ENCODE measurements at regions not wholly inside any gene's neighbourhood (a gene's known extent, or its start where the extent isn't known, plus 50 kb on each side); places are given as distances from the start of the nearest gene placed in this dataset.
"Not testable (repeated sequence)": the region's sequence is repeated elsewhere in the genome, so short reads cannot be mapped to it uniquely, and the experiment has no call there.

- DNase-seq, result no peak
Observed at GRCh38 chr7:140283472-140283871, 106.7 kb upstream of the KDM7A start.

- no peak for DNase-seq
Observed at GRCh38 chr7:140281960-140282359, 105.2 kb upstream of the KDM7A start.

GRCh38 chr7:140281255-140281654, 104.5 kb upstream of the KDM7A start:
- DNase-seq, result no peak

DNA sequence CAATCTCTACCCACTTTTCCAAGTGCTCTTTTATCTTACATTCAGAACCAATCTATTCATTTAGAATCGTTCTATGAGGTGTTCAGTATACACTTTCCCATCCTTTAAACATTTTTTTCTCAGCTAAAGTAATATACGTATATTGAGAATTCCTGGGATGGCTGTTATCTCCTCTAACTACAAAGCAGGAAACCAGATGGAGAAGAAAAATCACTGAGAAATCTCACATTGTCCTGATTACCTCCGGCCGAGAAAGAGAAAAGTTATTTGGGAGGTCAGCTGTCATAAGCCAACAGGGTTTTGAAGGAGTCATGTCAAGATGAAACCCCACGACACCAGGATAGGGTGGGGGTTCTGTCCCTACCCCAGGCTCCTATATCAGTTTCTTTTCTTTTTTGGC, 99.2 kb upstream of the KDM7A start:
- DNase-seq, result no peak

- DNase-seq, result peak; percentile 70
Observed at GRCh38 chr7:140275069-140275965, 98.5 kb upstream of the KDM7A start.

DNA sequence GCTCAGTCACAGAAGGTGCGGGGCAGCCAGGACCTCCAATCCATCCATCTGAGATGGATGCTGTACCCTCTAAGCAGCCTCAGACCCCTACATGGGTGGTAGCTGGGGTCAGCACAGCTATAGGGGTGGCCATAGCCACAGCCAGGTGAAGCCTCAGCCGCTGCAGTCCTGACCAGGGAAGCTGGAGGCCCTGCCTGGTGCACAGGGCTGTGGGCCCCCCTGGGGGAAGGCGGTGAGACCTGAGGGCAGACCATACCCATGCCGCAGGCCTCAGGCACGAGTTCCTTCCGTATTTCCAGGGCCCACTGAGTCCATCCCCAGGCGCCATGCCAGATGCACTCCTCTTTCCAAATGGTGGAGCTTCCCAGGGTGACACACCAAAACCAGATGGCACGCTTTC, 96.6 kb upstream of the KDM7A start:
- no peak for DNase-seq

- not testable (repeated sequence) for DNase-seq
Observed at GRCh38 chr7:140271643-140271968, 94.8 kb upstream of the KDM7A start.

DNA sequence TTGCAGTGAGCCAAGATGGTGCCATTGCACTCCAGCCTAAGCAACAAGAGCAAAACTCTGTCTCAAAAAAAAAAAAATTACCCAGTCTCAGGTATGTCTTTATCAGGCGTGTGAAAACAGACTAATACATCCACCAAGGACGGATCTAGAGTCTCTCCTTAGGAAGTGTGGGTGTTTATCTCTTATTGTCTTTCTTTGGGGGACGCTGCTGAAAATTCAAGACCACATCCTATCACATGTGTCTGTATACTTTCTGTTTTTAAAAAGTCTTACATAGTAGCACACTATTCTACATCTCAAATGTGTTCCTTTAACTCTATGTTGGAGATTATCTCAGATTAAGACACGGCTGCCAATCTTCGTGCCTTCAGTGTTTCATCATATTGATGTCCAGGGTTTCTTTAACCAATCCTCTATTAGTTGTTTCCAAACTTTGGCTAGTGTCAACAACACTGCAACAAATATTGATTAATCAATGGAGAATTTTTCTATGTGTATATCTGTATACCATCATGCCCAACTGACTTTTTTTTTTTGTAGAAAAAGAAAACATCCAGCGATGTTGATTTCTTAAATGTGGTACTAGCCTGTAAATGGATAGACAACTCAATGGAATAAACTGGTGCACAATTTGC, 92.3 kb upstream of the KDM7A start:
- no peak for DNase-seq

DNA sequence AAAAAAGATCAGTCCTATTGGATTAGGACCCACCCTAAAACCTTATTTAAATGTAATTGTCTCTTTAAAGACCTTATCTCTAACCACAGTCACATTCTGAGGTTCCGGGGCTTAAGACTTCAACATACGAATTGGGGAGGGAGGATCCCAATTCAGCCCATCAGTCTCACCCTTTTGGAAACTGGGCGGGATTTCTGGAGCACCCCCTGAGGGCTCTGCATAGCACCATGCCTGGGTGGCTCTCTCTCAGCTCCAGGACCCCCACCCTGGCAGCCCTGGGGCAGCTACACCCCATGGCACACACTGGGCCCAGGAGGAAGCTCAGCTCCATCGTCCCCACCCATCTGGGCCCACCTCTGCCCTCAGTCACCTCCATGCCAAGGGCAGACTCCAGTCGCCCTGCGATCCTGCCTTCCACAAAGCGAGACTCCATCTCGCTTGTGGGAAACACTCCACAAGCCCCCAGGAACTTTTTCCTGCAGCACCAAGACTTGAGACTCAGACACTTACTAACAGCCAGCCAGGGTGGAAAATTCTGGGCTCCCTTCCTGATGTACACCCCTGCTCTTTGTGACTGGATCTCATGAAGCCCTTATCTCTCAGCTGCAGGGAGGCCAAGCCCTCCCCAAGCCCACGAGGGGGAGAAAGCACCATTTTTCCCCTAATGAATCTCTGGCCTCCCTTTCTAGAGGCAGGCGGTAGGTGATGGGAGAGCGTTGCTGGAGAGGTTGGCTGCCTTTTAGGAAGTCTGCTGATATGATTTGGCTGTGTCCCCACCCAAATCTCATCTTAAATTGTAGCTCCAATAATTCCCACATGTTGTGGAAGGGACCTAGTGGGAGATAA, 90.8 kb upstream of the KDM7A start:
- no peak for DNase-seq

GRCh38 chr7:140263277-140263676, 86.5 kb upstream of the KDM7A start:
- no peak for DNase-seq

DNA sequence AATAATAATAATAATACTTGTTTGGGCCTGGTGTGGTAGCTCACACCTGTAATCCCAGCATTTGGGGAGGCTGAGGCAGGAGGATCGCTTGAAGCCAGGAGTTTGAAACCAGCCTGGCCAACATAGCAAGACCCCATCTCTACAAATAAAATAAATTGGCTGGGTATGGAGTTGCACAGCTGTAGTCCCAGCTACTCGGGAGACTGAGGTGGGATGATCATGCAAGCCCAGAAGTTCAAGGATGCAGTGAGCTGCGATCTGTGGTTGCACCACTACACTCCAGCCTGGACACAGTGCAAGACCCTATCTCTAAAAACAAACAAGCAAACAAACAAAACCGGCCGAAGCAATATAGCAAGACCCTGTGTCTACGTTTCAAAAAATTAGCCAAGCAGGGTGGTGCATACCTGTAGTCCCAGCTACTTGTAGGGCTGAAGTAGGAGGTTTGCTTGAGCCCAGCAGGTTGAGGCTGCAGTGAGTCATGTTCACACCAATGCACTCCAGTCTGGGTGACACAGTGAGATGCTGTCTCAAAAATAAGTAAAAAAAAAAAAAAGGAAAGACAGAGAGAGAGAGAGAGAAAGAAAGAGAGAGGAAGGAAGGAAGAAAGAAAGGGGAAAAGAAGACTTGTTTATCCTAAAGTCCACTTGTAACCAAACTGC, 85.6 kb upstream of the KDM7A start:
- no peak for DNase-seq

DNA sequence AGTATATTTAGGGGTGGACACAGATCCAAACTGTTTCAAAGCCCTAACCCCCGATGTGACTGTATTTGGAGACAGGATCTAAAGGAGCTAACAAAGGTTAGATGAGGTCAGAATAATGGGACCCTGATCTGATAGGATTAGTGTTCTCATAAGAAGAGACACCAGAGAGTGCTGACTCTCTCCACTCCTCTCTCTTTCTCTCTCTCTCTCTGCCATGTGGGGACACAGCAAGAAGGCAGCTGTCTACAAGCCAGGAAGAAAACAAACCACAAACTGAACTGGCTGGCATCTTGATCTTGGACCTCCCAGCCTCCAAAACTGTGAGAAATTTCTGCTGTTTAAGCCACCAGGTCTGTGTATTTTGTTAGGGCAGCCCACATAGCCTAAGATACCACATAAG, 84.7 kb upstream of the KDM7A start:
- DNase-seq, result no peak

GRCh38 chr7:140261105-140261486, 84.3 kb upstream of the KDM7A start:
- no peak for DNase-seq

- peak; percentile 30 for DNase-seq
Observed at GRCh38 chr7:140260352-140261104, 83.7 kb upstream of the KDM7A start.

DNA sequence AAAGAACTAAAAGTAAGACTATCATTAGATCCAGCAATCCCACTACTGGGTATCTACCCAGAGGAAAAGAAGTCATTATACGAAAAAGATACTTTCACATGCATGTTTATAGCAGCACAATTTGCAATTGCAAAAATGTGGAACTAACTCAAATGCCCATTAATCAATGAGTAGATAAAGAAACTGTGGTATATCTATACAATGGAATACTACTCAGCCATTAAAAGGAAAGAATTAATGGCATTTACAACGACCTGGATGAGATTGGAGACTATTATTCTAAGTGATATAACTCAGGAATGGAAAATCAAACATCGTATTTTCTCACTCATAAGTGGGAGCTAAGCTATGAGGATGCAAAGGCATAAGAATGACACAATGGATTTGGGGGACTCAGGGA, 80.5 kb upstream of the KDM7A start:
- not testable (repeated sequence) for DNase-seq

DNA sequence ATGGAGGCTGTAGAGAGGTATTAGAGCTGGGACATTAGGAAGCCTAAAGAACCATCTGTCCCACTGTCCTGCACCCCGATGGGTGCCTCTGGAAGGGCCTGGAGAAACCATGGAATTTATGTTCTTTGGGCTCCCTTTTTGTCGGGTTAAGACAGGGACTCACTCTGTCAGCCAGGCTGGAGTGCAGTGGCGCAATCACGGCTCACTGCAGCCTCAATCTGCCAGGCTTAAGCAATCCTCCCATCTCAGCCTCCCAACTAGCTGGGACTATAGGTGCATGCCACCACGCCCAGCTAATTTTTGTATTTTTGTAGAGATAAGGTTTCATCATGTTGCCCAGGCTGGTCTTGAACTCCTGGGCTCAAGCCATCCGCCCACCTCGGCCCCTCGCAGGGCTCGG, 78.2 kb upstream of the KDM7A start:
- not testable (repeated sequence) for DNase-seq

- no peak for DNase-seq
Observed at GRCh38 chr7:140249036-140249806, 72.4 kb upstream of the KDM7A start.

DNA sequence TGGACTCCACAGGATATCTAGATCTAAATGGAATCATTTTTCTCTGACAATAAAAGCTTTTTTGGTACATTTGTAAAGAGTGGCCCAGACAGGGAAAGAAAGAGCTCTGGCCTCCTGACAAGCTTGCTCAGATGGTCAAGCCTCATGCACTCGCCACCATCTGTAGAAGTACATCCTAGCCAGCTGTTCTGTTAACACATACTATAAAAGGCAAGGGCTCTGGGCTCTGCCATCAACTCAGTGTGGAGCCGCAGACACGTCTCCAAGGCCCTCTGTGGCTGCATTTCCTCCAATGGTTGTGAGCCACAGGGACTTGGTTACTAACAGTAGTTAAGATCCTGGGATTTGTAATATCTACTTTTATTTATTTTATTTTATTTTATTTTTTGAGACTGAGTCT, 70.8 kb upstream of the KDM7A start:
- DNase-seq, result no peak

DNA sequence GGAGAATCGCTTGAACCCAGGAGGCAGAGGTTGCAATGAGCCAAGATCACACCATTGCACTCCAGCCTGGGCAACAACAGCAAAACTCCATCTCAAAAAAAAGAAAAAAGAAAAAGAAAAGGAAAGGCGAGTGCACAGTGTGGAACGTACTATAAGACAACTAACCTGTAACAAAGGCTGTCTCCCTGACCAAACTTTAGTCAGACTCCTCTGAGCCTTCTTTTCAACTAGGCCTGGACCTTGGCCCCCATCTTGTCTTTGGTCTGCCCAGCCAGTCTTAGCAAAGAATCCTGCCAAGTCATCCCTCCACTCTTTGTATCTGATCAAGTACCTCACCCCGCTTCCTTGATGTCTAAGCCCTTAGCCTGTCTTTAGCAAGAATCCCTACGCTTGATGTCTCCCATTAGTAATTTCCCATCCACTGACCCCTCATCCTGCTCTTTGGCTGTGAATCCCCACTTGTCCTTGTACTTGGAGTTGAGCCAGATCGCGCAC, 68.9 kb upstream of the KDM7A start:
- DNase-seq, result no peak
